Activated T-cell treated with anti-CD3 and anti-CD28 coated beads for 1 hour (primary cell): ENCODE measurements at regions not wholly inside any gene's neighbourhood (a gene's known extent, or its start where the extent isn't known, plus 50 kb on each side); places are given as distances from the start of the nearest gene placed in this dataset.

Experiments used
- DNase-seq: peaks from one replicate; pipeline ENCODE4 v3.0.0-alpha.2; 2020; ENCODE audit warnings: low read depth

DNA sequence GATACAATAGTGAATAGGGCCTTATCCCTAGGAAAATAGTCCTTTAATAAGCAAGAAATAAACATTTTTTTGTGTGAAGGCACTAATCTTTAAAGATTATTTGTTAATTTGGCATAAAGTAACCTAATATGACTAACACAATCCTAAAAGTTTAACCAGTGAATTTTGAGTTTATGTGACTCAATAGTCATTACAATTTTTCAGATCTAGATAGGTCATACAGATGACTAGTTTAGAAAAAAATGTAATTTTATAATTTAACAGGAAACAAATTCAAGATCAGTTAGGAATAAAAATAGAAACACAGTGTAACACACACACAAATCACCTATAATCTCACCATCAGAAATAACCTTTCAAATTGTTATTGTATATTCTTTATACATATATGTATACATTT, 620.7 kb upstream of the ALCAM start:
- no peak for DNase-seq

DNA sequence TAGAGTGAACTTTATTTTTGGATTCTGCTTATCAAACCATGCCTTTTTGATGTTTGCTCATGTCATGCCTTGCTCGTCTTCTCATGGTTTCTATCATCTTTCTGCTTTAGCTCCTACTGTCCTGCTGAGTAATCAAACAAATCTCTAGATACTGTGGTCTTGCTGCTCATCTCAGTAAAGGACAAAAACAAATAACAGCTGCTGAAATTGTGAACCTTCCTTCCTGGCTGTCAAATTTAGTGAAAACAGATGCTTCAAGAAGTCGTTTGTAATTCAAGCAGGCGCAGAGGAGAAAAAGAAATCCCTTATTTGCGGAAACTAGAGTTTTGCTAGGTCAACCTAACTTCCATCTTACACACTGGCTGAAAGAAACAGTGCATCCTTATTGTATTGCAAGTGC, 616.1 kb upstream of the ALCAM start:
- no peak for DNase-seq

DNA sequence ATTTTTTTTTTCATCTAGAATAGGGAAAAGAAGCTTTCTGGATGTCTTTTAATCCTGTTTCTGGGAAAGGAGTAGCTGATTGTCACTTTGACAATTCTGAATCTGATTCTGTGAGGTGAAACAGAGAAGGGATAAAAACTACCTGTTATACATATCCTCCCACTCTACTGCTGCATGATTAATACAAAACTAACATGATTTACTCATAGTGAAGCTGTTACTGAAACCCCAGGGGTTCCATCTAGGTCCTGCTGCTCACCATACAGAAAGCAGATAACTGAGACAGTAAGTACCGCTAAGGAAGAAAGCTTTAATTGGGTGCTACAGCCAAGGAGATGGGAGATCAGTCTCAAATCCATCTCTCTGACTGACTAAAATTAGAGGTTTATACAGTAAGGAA, 610.9 kb upstream of the ALCAM start:
- no peak for DNase-seq

DNA sequence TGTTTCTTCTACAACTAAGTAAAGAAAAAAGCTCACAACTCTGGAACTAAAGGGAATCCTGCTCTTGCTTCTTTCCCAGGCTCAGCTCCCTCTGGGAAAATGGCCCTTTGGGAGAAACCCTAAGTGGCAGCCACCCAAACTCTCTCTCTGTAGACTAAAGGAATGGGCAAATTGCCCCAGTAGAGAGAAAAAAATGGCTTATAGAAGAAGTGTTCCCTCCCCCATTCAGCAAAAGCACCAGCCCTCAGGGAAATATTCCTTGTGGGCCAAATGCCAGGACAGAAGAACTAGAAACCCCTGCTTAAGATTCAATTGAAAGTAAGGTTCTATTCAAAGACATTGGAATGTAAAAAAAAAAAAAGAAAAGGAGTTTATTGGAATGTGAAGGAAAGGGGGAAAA, 603.7 kb upstream of the ALCAM start:
- DNase-seq = no peak

DNA sequence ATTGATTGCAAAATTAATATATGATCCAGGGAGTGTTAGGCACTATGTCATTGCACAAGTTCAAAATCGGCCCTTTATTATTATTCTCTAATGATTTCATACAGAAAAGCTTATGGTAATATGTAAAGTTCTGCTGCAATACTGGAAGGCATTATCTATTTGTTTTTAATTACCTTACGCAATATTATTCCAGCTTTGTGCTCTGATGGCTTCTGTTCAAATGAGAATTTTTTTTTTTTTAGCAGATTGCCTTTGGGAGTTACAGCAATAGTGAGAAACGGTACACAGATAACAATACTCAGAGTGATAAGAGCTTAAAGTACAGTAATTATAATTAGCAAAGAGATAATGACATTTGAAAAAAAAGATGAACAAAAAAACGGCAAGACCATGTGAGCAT, 602.2 kb upstream of the ALCAM start:
- DNase-seq = no peak

DNA sequence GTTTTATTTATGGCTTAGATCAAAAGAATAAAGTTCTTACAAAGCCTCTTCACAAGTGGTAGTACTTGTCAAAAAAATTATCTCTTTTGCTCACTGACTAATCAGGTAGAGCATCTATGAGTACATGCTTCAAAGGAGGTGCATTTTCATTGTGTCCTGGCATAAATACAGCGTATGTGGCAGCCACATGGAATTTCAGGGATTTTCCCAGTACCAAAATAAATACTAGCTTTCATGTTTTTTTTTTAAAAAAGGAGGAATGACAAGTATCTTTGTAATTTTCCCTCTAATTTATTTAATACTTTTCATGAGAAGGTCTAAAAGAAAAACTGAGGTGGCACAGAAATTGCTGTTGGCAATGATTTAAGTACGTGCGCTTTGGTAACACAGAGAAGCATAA, 597.8 kb upstream of the ALCAM start:
- DNase-seq = no peak

DNA sequence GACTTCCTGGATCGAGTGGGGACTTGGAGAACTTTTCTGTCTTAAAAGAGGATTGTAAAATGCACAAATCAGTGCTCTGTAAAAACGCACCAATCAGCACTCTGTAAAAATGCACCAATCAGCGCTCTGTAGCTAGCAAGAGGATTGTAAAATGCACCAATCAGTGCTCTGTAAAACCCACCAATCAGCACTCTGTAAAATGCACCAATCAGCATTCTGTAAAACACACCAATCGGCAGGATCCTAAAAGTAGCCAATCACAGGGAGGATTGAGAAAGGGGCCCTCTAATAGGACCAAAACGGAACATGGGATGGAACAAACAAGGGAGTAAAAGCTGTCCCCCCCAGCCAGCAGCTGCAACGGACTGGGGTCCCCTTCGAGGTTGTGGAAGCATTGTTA, 587.4 kb upstream of the ALCAM start:
- no peak for DNase-seq

DNA sequence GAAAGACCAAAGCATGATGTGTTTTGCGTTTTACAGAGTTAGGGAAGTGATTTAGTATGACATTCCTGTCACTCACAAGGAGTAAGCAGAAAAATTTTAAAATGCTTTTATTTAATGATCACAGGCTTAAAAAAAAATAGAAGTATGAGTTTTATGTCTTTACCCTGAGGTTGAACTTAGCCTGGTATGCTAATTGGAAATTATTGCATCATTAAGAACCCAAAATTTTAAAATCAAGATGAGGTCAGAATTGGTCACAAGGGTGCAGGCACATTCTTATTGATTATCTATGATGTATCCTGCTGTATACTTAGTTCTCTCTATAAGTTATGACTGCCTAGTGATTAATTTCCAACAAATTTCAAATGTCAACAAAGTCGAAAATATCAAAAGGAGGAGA, 585.6 kb upstream of the ALCAM start:
- no peak for DNase-seq

DNA sequence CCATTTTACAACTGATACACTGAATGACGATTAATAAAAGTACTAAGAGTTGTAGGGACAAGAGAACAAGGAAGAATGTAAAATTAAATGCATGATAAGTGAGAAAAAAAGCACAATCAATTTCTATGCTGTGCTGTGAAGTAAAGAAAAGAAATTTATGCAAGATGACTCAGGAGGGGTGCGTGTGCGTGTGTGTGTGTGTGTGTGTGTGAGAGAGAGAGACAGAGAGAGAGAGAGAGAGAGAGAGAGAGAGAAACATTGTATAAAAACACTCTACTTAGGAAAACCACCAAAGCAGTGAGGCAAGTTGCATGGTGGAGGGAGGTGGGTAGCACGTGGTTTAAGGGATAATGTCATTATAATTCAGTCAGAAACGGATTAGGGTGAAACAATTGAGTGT, 580.8 kb upstream of the ALCAM start:
- DNase-seq = no peak

DNA sequence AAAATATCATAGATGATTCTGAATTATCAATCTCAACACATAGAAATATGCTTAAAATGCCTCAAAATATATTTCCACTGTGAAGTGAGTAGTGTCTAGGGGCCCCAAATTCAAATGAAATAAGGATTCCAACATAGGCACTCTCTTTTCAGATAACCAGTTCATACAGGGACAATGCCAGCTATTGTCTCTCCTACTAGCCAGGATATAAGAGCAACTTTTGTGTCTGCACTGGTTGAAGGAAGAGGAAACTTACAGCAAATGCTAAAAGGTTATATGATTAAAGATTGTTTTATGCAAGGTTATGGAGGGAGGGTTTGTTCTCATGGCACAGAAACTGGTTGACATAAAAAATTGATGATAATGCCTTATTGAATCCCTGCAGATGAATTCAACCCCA, 579.4 kb upstream of the ALCAM start:
- DNase-seq = no peak

DNA sequence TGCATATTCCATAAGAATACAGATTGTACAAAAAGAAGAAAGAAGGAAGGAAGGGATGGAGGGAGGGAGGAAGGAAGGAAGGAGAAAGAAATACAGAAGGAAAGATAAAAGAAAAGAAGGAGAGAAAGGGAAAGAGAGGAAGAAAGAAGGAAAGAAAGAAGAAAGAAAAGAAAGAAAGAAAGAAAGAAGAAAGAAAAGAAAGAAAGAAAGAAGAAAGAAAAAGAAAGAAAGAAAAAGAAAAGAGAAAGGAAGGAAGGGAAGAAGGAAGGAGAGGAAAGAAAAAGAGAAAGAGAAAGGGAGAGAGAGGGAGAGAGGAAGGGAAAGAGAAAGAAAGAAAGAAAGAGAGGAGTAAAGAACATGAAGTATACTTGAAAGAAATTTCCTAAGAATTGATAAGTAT, 577.9 kb upstream of the ALCAM start:
- no peak for DNase-seq

DNA sequence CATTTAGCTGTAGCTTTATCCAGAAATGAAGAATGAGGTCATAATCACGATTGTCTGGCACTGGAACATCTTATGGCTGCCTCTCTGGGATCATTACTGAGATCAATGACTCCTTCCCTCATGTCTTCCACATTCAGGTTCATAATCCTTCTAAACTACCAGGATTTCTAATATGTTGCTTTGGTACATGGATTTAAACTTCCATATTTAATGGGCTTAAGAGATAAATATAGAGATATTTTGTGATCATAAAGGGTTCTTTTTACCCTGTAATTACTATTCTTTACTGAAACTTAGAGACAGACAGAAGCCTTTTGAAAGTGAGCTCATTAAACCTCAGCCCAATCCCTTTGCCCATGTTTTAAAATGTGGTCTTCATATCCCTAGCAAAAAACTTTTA, 575.4 kb upstream of the ALCAM start:
- no peak for DNase-seq

DNA sequence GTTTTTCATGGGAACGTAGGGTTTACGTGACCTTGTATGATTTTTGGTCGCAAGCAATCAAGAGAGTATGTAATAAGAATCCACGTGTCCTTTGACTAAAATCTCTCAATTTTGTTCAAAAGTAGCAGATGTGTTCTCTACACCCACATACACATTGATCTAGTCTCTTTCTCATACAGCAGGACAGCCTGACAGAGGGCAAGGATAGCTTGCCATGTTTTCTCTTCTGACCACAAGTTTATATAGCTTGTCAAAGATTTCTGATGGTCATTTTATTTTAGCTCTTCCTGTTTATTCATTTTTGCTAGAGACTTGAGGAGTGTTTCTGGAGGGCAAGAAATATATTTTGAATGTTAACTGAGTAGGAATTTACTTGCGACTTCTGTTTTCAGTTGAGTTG, 570.2 kb upstream of the ALCAM start:
- no peak for DNase-seq

DNA sequence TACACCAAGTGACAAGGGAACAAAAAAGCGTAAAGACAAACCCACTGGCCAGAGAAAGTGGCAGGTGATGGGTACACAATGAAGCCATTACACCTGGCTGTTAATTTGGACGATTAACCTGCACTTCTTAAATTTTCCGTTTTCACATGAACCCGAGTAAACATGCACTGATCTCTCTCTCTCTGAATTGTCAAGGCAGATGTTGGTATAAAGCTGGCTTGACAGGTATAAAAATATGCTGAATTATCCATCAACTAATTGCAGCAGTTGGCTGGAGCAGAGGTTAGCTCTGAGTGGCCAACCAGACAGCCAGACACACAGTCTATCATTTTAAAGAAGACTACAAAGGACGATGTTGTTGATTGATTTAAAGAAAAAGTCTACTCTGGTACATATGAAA, 561.7 kb upstream of the ALCAM start:
- DNase-seq = no peak

DNA sequence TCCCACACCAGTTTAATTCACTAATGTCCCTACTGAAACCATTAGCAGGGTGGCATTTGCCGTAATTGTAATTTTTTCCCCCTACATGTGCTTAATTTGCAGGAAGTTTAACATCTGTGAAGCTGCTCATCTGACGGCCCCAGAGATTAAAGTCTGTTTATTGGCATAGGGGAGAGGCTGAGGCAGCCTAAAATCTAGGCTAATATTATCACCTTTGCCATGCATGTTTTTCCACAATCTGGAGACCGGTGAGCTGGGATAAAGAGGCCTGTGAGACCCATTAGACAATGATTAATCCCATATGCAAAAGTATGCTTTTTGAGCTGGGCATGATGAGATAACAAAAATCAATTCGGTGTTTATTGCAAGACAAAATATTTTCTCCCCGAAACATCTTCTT, 561.2 kb upstream of the ALCAM start:
- DNase-seq = no peak

DNA sequence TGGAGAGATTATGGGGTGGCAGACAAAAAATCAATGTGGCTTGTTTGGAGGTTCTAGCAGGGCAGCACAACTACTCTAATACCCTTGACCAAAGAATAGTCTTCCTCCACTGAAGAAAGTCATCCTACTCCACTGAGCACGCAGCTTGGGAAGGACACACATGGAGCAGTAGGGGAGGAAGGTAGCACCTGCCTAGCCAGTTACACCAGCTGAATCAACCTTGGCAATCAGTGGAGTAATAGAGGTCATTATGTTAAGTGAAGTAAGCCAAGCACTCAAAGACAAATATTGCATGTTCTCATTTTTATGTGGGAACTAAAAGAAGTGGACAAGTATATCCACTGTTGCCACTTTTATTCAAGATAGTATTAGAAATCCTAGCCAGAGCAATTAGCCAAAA, 555.8 kb upstream of the ALCAM start:
- DNase-seq = no peak

DNA sequence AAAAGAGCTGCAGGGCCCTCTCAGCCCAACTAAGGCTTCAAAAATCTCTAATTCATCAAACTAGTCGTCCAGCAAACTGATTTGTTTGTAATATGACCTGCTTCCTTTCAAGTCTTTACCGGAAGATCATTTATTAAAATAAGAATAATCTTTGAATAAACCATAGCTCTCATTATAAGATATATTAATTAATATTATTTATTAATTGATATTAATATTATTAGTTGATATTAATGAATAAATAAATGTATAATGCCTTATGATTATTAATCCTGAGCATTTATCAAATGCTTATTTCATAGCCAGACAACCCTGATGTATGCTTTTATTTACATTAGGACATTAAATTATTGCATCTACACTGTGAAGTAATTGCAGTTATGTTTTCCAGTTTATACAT, 550.7 kb upstream of the ALCAM start:
- DNase-seq = no peak

DNA sequence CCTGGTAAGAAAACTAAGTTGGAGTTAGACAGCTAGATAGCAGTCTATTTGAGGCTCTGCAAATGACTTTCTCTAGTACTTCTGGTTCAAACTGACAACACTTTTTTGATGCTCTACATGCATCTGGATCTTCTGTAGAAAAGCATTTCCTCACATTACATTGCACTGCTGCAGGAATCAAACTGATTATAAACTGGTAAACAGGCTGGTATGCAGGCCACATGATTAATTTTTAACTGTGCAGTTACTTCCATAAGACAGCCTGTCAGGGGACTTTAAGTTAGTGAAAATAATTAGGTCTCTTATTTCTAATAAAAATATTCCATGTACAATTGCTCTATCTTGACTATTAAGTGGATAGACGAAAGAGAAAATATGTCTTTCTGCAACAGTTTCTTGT, 550.0 kb upstream of the ALCAM start:
- DNase-seq = no peak

DNA sequence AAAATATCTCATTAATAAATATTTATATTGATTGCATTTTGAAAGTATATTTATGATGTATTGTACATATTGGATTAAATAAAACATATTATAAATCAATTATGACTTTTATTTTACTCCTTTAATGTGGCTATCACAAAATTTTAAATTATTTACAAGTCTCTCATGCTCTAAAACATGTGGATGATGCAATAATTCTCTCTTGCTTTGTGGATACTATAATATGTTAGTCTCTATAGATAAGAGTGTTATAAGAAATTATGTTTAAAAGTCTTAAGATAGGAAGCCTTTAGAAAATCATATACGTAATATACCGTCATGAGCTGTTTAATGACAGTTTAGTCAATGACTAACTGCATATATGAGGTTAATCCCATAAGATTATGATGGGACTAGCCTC, 547.4 kb upstream of the ALCAM start:
- DNase-seq = no peak

DNA sequence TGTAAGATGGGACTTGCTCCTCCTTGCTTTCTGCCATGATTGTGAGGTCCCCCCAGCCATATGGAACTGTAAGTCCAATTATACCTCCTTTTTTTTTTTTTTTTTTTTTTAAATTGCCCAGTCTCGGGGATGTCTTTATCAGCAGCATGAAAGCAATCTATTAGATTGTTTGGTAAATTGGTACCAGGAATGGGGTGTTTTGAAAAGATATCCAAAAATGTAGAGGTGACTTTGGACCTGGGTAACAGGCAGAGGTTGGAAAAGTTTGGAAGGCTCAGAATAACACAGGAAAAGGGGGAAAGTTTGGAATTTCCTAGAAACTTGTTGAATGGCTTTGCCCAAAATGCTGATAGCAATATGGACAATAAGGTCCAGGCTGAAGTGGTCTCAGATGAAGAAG, 545.8 kb upstream of the ALCAM start:
- no peak for DNase-seq

DNA sequence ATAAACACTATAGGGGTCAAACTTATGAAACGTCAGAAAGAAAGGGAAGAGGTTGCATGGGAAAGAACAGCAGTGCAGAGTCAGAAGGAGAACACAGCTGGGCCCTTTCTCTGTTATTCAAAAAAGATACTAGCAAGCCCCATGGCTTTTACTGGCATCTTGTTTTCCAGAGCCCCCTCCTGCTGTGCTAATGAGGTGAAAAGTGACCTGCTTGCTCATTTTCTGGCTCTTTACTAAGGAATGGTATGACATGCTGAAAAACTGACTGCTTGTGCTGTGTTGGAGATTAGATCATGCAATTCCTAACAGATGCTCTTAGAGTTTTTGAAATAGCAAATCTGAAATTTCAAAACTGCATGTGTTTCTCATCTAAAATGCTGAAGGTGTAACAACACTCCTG, 541.6 kb upstream of the ALCAM start:
- no peak for DNase-seq

DNA sequence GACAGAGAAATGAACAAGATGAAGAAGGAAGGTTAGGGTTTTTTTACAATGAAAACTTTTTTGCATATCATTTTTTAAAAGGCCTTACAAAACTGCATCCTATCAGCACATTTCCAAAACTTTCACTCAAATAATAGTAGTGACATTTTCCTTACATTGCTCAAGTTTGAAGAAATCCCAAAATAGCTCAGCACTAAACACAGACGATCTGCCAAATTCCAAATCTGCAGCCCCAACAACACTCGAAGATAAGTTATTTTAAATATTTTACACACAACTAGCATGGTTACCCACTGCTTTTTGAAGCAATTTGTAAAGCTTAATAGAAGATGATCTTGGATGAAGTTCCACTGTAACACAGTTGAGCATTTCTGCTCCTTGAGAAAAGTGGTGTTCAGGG, 535.6 kb upstream of the ALCAM start:
- DNase-seq = no peak

DNA sequence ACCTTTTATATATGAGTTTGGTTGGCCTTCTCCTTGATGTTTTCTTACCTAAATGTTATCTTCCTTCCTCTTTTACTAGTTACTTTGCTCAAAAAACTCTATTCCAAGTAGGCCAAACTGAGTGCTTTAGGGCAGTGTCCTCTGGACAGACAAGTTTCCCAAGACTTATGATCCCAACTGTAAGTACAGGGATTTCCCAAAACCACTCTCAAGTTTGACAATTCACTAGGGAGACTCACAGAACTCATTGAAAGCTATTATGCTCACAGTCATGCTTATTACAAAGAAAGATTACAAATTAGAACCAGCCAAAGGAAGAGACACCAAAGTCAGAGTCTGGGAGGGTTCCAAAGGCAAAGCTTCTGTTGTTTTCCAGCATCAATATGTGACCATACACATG, 534.2 kb upstream of the ALCAM start:
- no peak for DNase-seq

DNA sequence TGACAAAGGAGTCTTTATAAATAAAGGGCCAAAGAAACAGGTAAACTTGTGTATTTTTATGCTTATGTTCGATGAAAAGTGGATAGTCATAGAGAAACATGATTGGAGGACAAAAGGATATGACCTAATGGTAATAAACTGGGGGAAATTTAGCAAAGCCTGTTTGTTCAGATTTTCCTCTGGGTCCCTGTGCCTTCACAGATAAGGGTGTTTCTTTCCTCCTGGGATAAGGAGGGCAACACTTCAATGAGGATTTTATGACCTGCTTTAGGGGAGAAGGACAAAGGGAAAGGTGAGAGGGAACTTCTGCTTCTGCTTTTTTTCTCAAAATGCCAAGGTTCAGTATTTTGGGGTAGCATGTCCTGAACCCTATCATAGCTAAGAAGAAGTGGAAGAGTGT, 531.3 kb upstream of the ALCAM start:
- no peak for DNase-seq

DNA sequence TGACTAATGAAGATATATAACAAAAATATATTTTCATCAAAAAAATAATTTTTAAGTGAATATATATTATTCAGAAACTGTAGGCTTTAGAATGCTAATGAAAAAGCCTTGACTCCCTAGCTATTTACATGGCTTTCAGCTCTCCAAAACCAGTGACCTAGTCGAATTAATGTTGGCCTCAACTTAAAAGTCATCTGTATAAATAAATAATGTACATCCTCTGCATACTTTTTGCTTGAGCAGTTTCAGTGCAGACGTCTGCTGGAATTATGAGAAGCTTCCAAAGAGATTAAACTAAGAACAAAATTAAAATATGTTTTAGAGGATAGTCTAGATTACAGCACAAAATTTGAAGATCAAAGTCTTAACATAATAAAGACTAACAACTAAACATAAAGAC, 520.4 kb upstream of the ALCAM start:
- no peak for DNase-seq

DNA sequence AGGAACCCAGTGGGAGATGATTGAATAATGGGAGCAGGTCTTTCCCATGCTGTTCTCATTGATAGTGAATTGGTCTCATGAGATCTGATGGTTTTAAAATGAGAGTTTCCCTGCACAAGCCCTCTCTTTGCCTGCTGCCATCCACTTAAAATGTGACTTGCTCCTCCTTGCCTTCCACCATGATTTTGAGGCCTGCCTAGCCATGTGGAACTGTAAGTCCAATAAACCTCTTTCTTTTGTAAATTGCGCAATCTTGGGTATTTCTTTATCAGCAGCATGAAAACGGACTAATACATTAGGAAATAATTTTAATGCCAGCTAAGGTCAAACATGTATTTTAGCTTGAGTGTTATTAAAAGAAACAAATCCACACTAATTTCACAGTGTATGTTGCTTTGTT, 517.6 kb upstream of the ALCAM start:
- no peak for DNase-seq
